GM12878 (cell line): ENCODE measurements at regions not wholly inside any gene's neighbourhood (a gene's known extent, or its start where the extent isn't known, plus 50 kb on each side); places are given as distances from the start of the nearest gene placed in this dataset.

ENCODE experiments used
- ATAC-seq: fragments of 200-7000 bp; cut with Tn5 transposase; 3 replicates; pipeline ENCODE4 v1.9.1; 2020; ENCODE audit warnings: mild to moderate bottlenecking, moderate library complexity
- BruUV-seq: library from RNA; stranded (reverse); fragments of 400-500 nt; replicated peaks from 2 replicates; lab custom pipeline; 2021; lab: Mats Ljungman, UMichigan
- CTCF ChIA-PET: fragments of 300-600 bp; sonication (Branson Sonifier 250); formaldehyde crosslinking; extraction: SDS; loops from one replicate; lab custom pipeline; 2021; ENCODE audit warnings: inconsistent platforms; lab: Yijun Ruan, JAX
- POLR2A ChIA-PET: fragments of 350-600 bp; formaldehyde crosslinking; extraction: SDS; loops from one replicate; lab custom pipeline; 2021; ENCODE audit warnings: inconsistent platforms; lab: Charles Lee
- RAD21 ChIA-PET: fragments of 300-600 bp; sonication (Branson Sonifier 250); formaldehyde crosslinking; loops from one replicate; lab custom pipeline; 2023; ENCODE audit warnings: antibody characterized with exemption; ENCODE audit not compliant: unreplicated experiment; lab: Charles Lee
- SMC1A ChIA-PET: fragments of 300-600 bp; sonication (Branson Sonifier 250); formaldehyde crosslinking; loops from one replicate; lab custom pipeline; 2023; ENCODE audit not compliant: unreplicated experiment, uncharacterized antibody; lab: Charles Lee
- DNase-seq: peaks from one replicate; pipeline ENCODE4 v3.0.0-alpha.2; 2011; ENCODE audit warnings: low read depth, low spot score
- FAIRE-seq: peaks from 3 replicates; lab custom pipeline; 2011; peaks lifted over from hg19 to GRCh38; lab: Jason Lieb, UNC
- H2AFZ ChIP-seq: 2 replicates; pipeline ENCODE4 v1.6.0; 2011; ENCODE audit warnings: low read depth, low read length, control low read depth; ENCODE audit not compliant: control insufficient read depth
- H3K27ac ChIP-seq: 2 replicates; pipeline ENCODE4 v1.5.1; 2011; ENCODE audit warnings: control low read depth; ENCODE audit not compliant: control insufficient read depth, insufficient read depth
- H3K27me3 ChIP-seq, 2 experiments: replicated peaks in 1 of 2; 2 replicates each; pipeline versions ENCODE4 v1.6.0 to v1.6.1; 2011; ENCODE audit warnings: low read length in 1 of 2; ENCODE audit not compliant: control insufficient read depth in 2 of 2, insufficient read depth in 2 of 2
- H3K36me3 ChIP-seq, 2 experiments: 2 replicates each; pipeline ENCODE4 v1.5.1; 2011; ENCODE audit warnings: low read length in 1 of 2; ENCODE audit not compliant: control insufficient read depth in 2 of 2, insufficient read depth in 2 of 2
- H3K4me1 ChIP-seq: 2 replicates; pipeline ENCODE4 v1.6.1; 2011; ENCODE audit warnings: mild to moderate bottlenecking, low read length, moderate library complexity, mixed read lengths; ENCODE audit not compliant: control insufficient read depth, insufficient read depth
- H3K4me2 ChIP-seq: 2 replicates; pipeline ENCODE4 v1.6.0; 2011; ENCODE audit warnings: control low read depth; ENCODE audit not compliant: control insufficient read depth, insufficient read depth
- H3K4me3 ChIP-seq: fragments of 200-600 bp; sonication (generic); 2 replicates; pipeline ENCODE4 v1.5.1; 2016
- H3K79me2 ChIP-seq: 2 replicates; pipeline ENCODE4 v1.6.0; 2011; ENCODE audit warnings: low read length; ENCODE audit not compliant: control insufficient read depth, insufficient read depth
- H3K9ac ChIP-seq: 2 replicates; pipeline ENCODE4 v1.8.0; 2011; ENCODE audit warnings: low read length, control low read depth, mixed read lengths; ENCODE audit not compliant: control insufficient read depth, insufficient read depth
- H3K9me3 ChIP-seq: replicated peaks from 3 replicates; pipeline ENCODE4 v1.5.1; 2011; ENCODE audit warnings: mild to moderate bottlenecking, low read length; ENCODE audit not compliant: control insufficient read depth, insufficient read depth
- H4K20me1 ChIP-seq: 2 replicates; pipeline ENCODE4 v1.6.0; 2011; ENCODE audit not compliant: control insufficient read depth, insufficient read depth
- ATF3 ChIP-seq: IDR thresholded peaks from 2 replicates; pipeline ENCODE4 v1.6.1; 2011; ENCODE audit warnings: low read depth, mild to moderate bottlenecking, low read length, moderate library complexity, borderline replicate concordance; ENCODE audit errors: extremely low read depth
- EZH2 ChIP-seq: IDR thresholded peaks from 2 replicates; pipeline ENCODE4 v1.6.1; 2012; ENCODE audit warnings: low read depth, mild to moderate bottlenecking, control low read depth, inconsistent platforms, low read length, borderline replicate concordance; ENCODE audit not compliant: control insufficient read depth
- SRF ChIP-seq, 2 experiments: IDR thresholded peaks; 2 replicates each; pipeline ENCODE4 v1.6.1; 2011; ENCODE audit warnings: low read depth in 2 of 2, low read length in 2 of 2, mild to moderate bottlenecking in 1 of 2, moderate library complexity in 1 of 2
- ZBTB11 ChIP-seq: fragments of 450-650 bp; formaldehyde crosslinking; IDR thresholded peaks from 2 replicates; pipeline ENCODE4 v1.5.0; 2022; ENCODE audit warnings: mild to moderate bottlenecking, missing genetic modification characterization
- whole genome bisulfite sequencing: methylation state at CpG from one replicate; pipeline ENCODE4 v1.1.6; 2016; ENCODE audit warnings: low lambda C conversion rate; ENCODE audit not compliant: insufficient replicate concordance, insufficient coverage; ENCODE audit errors: missing lambda C conversion rate; 5-methylcytosine and 5-hydroxymethylcytosine counted together
- in situ Hi-C: fragments of 300-500 bp; cut with MboI; formaldehyde crosslinking; loops from 9 replicates; pipeline ENCODE4 v1.14.3; 2018; ENCODE audit warnings: mixed read lengths
- intact Hi-C: fragments of 100-400 bp; cut with micrococcal nuclease; formaldehyde crosslinking; loops from one replicate; pipeline ENCODE4 v1.14.2; 2022; ENCODE audit not compliant: unreplicated experiment

- no peaks in the 10 kb centered on the region for H3K79me2 ChIP-seq
- in situ Hi-C loops (no loop called here), intact Hi-C loops (no loop called here)
- ChIA-PET CTCF (no interaction called here), SMC1A (no interaction called here), POLR2A (interaction anchor here (0.7 kb wide), 1 partner anchor 1015 kb away, joined by 4 read pairs; no protein-coding TSS in a partner anchor), RAD21 (no interaction called here)
- no peak overlapping the region for H3K4me2 ChIP-seq
- TF ChIP-seq ZBTB11 (CRISPR knock-in tag) (no peak), SRF (IDR thresholded peaks at IDR 0.05; ENCODE audit: low read depth in 2 of 2, low read length in 2 of 2) (no peak), ATF3 (no peak), EZH2 (no peak)
- no peaks in the 10 kb centered on the region for H3K36me3 ChIP-seq
- H4K20me1 ChIP-seq, result no peaks in the 10 kb centered on the region
- DNase-seq (no peak), FAIRE-seq (no peak), ATAC-seq (no peak)
- H3K9me3 ChIP-seq, result no peaks in the 10 kb centered on the region
- H3K4me1 ChIP-seq, result no peaks in the 10 kb centered on the region
- H3K4me3 ChIP-seq, result no peak overlapping the region
- no peak overlapping the region for H2AFZ ChIP-seq
- no TSS peak for BruUV-seq
- 1% methylated on average over 3 of the region's 3 CpGs for WGBS
- no peak overlapping the region for H3K27ac ChIP-seq
- H3K27me3 ChIP-seq, result no peaks in the 10 kb centered on the region
- no peak overlapping the region for H3K9ac ChIP-seq
Observed at GRCh38 chr10:33991924-33992323, 657.5 kb upstream of the NRP1 start.
